Bronchial epithelial cell (primary cell): ENCODE measurements at regions not wholly inside any gene's neighbourhood (a gene's known extent, or its start where the extent isn't known, plus 50 kb on each side); places are given as distances from the start of the nearest gene placed in this dataset.

Source experiments
- DNase-seq: peaks from one replicate; pipeline ENCODE4 v3.0.0-alpha.2; 2010; ENCODE audit warnings: low read depth
- FAIRE-seq: peaks from 2 replicates; lab custom pipeline; 2011; peaks lifted over from hg19 to GRCh38; lab: Jason Lieb, UNC
- H3K27me3 ChIP-seq: 2 replicates; pipeline ENCODE4 v1.5.1; 2011; ENCODE audit warnings: low read length; ENCODE audit not compliant: control insufficient read depth, insufficient read depth
- H3K36me3 ChIP-seq: 2 replicates; pipeline ENCODE4 v1.5.1; 2011; ENCODE audit warnings: low read length; ENCODE audit not compliant: control insufficient read depth, insufficient read depth
- H3K4me3 ChIP-seq: 2 replicates; pipeline ENCODE4 v1.5.1; 2011; ENCODE audit warnings: mild to moderate bottlenecking, low read depth, low read length, control low read depth
- TF ChIP-seq, protein P1 (sequence below): IDR thresholded peaks from 2 replicates; pipeline ENCODE4 v1.5.1; 2011; ENCODE audit warnings: mild to moderate bottlenecking, moderate library complexity, low read length, control low read depth, inconsistent platforms; ENCODE audit not compliant: insufficient read depth, severe bottlenecking

GRCh38 chr10:25682203-25682851 lies 251.7 kb upstream of the MYO3A start:
- H3K27me3 ChIP-seq: no peaks in the 10 kb centered on the region
- no peaks in the 10 kb centered on the region for H3K36me3 ChIP-seq
- FAIRE-seq (no peak), DNase-seq (no peak)
- no peak overlapping the region for H3K4me3 ChIP-seq
- TF ChIP-seq, protein P1, sequence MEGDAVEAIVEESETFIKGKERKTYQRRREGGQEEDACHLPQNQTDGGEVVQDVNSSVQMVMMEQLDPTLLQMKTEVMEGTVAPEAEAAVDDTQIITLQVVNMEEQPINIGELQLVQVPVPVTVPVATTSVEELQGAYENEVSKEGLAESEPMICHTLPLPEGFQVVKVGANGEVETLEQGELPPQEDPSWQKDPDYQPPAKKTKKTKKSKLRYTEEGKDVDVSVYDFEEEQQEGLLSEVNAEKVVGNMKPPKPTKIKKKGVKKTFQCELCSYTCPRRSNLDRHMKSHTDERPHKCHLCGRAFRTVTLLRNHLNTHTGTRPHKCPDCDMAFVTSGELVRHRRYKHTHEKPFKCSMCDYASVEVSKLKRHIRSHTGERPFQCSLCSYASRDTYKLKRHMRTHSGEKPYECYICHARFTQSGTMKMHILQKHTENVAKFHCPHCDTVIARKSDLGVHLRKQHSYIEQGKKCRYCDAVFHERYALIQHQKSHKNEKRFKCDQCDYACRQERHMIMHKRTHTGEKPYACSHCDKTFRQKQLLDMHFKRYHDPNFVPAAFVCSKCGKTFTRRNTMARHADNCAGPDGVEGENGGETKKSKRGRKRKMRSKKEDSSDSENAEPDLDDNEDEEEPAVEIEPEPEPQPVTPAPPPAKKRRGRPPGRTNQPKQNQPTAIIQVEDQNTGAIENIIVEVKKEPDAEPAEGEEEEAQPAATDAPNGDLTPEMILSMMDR: peak; percentile 37

- DNase-seq (peak; percentile 52), FAIRE-seq (no peak)
- TF ChIP-seq, protein P1: no peak
These were observed 250.7 kb upstream of the MYO3A start for GRCh38 chr10:25683344-25683743.

GRCh38 chr10:25687521-25687920 lies 246.5 kb upstream of the MYO3A start:
- TF ChIP-seq, protein P1: no peak
- Histone ChIP-seq H3K4me3 (no peak overlapping the region), H3K27me3 (no peaks in the 10 kb centered on the region), H3K36me3 (no peaks in the 10 kb centered on the region)
- DNase-seq (no peak), FAIRE-seq (no peak)

More at GRCh38 chr10:25683344-25683743, 250.7 kb upstream of the MYO3A start:
- Histone ChIP-seq H3K27me3 (no peaks in the 10 kb centered on the region), H3K36me3 (no peaks in the 10 kb centered on the region), H3K4me3 (no peak overlapping the region)

DNA sequence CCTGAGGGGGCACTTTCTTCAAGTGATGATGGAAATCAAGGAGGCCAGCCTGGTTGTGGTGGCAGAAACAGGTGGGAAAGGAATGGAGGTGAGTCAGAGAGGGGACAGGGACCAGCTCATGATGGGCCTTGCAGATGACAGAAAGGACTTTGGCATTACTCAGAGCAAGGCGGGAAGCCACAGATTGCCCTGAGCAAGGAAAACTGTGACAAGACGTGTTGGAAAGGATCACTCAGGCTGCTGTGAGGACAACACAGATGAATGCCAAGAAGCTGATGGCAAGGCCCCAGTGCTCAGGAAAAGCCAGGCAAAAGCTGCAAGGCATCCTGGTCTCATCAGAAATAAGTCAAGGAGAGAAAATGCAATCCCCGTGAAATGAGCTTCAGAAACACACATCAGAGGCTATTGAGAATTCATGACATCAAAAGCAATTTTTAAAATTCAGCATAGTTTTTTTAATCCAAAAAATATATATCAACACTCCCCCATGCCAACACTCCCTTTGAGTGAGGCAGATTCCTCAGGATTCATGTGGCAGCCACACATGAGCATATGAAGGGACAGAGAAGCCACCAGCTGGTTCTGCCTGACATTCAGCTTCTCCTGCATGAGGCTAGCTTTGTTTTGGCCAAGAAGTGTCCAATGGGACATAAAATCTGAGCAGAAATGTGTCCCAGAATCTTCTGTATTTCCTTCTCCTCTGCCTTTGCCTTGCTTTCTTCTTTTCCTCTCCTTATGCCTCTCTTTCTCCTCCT lies 244.5 kb upstream of the MYO3A start:
- Histone ChIP-seq H3K4me3 (no peak overlapping the region), H3K27me3 (no peaks in the 10 kb centered on the region), H3K36me3 (no peaks in the 10 kb centered on the region)
- TF ChIP-seq, protein P1: no peak
- FAIRE-seq: no peak
- no peak for DNase-seq

GRCh38 chr10:25692761-25693160 lies 241.3 kb upstream of the MYO3A start:
- H3K4me3 ChIP-seq: no peak overlapping the region
- FAIRE-seq (no peak), DNase-seq (no peak)
- TF ChIP-seq, protein P1: no peak
- H3K27me3 ChIP-seq: no peaks in the 10 kb centered on the region
- no peaks in the 10 kb centered on the region for H3K36me3 ChIP-seq
